ENCODE measurements at regions not wholly inside any gene's neighbourhood (a gene's known extent, or its start where the extent isn't known, plus 50 kb on each side); places are given as distances from the start of the nearest gene placed in this dataset.

DNA sequence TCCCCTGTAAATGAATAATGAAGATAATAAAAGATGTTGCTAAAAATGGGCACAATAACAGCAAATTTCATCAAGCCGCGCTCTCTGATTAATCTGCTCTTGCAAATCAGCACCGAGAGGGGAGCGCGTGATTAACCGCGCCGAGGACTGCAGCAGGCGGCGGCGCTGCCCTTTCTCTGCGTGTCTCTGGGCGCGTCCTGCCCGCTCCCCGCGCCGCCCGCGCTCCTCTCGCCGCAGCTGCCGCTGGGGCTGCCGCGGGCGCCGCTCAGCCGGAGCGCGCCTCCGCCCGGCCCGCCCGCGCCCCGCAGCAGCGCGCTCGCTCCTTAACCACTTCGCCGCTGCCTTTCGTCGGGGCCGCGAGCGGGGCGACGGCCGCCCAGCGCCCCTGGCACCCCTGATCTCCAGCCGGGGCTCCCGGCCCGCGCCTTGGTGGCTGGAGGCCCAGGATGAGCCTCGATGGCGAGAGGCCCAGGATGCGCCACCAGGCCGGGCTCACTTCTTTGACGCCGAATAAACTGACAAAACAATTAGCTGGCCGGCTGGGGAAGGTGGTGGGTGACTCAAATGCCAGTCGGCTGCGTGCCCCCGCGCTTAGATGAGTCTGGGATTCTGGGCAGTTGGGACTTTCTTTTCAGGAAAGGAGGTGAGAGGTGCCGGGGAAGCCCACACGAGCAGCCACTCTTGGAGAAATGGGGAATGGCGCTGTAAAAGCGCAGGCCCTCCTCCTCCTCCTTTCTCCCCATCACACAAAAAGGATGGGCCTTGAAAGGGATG is 221.4 kb upstream of the PKN2 start:
- TF ChIP-seq EZH2 (IDR thresholded peaks at IDR 0.05; ENCODE audit: insufficient read depth, low read length): no peak
- TF ChIP-seq, protein P1, sequence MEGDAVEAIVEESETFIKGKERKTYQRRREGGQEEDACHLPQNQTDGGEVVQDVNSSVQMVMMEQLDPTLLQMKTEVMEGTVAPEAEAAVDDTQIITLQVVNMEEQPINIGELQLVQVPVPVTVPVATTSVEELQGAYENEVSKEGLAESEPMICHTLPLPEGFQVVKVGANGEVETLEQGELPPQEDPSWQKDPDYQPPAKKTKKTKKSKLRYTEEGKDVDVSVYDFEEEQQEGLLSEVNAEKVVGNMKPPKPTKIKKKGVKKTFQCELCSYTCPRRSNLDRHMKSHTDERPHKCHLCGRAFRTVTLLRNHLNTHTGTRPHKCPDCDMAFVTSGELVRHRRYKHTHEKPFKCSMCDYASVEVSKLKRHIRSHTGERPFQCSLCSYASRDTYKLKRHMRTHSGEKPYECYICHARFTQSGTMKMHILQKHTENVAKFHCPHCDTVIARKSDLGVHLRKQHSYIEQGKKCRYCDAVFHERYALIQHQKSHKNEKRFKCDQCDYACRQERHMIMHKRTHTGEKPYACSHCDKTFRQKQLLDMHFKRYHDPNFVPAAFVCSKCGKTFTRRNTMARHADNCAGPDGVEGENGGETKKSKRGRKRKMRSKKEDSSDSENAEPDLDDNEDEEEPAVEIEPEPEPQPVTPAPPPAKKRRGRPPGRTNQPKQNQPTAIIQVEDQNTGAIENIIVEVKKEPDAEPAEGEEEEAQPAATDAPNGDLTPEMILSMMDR (IDR thresholded peaks at IDR 0.05; ENCODE audit: insufficient read depth, low read depth, low read length): no peak
